WTC11 (cell line): ENCODE measurements at regions not wholly inside any gene's neighbourhood (a gene's known extent, or its start where the extent isn't known, plus 50 kb on each side); places are given as distances from the start of the nearest gene placed in this dataset.

ENCODE experiments used
- ATAC-seq: fragments of 200-7000 bp; cut with Tn5 transposase; 2 replicates; pipeline ENCODE4 v1.10.0; 2021; ENCODE audit warnings: mild to moderate bottlenecking, moderate library complexity
- CTCF ChIA-PET: fragments of 300-600 bp; sonication (Branson Sonifier 250); formaldehyde crosslinking; loops from one replicate; lab custom pipeline; 2021; ENCODE audit warnings: antibody characterized with exemption; lab: Charles Lee
- POLR2A ChIA-PET: fragments of 350-600 bp; sonication (Branson Sonifier 250); formaldehyde crosslinking; loops from one replicate; lab custom pipeline; 2021; ENCODE audit warnings: antibody characterized with exemption; lab: Charles Lee
- DNase-seq: peaks from one replicate; pipeline ENCODE4 v3.0.0; 2021; ENCODE audit warnings: low spot score
- H3K27ac Mint-ChIP-seq: 2 replicates; pipeline ENCODE4 v1.8.0; 2021; ENCODE audit warnings: mixed read lengths
- H3K27me3 Mint-ChIP-seq: 2 replicates; pipeline ENCODE4 v1.8.0; 2021; ENCODE audit warnings: low read depth, mild to moderate bottlenecking, moderate library complexity, mixed read lengths
- H3K36me3 Mint-ChIP-seq: 2 replicates; pipeline ENCODE4 v1.8.0; 2021; ENCODE audit warnings: mixed read lengths
- H3K4me1 Mint-ChIP-seq: 2 replicates; pipeline ENCODE4 v1.8.0; 2022; ENCODE audit warnings: mixed read lengths
- H3K4me3 Mint-ChIP-seq: 2 replicates; pipeline ENCODE4 v1.8.0; 2021; ENCODE audit warnings: mild to moderate bottlenecking, moderate library complexity, mixed read lengths
- H3K9me3 Mint-ChIP-seq: 2 replicates; pipeline ENCODE4 v1.8.0; 2021; ENCODE audit warnings: mixed read lengths
- AFF4 ChIP-seq: sonication (generic); formaldehyde crosslinking; IDR thresholded peaks from 2 replicates; pipeline ENCODE4 v1.8.1; 2023; ENCODE audit warnings: mild to moderate bottlenecking, missing genetic modification reagents, borderline replicate concordance
- ATF3 ChIP-seq: sonication (generic); formaldehyde crosslinking; conservative IDR thresholded peaks from 2 replicates; pipeline ENCODE4 v1.8.1; 2022; ENCODE audit warnings: mild to moderate bottlenecking, missing genetic modification reagents
- FOXK1 ChIP-seq: sonication (generic); formaldehyde crosslinking; IDR thresholded peaks from 2 replicates; pipeline ENCODE4 v1.8.0; 2022; ENCODE audit warnings: mild to moderate bottlenecking, moderate library complexity, missing genetic modification reagents
- FOXP1 ChIP-seq: sonication (generic); formaldehyde crosslinking; IDR thresholded peaks from 2 replicates; pipeline ENCODE4 v1.8.0; 2022; ENCODE audit warnings: missing genetic modification reagents, mild to moderate bottlenecking, moderate library complexity, borderline replicate concordance
- HMGA2 ChIP-seq: fragments of 250-450 bp; sonication (Bioruptor Pico); IDR thresholded peaks from 2 replicates; pipeline ENCODE4 v1.4.0; 2021; ENCODE audit warnings: mild to moderate bottlenecking, moderate library complexity
- KAT7 ChIP-seq: sonication (generic); formaldehyde crosslinking; IDR thresholded peaks from 2 replicates; pipeline ENCODE4 v1.8.1; 2023; ENCODE audit warnings: missing genetic modification reagents, mild to moderate bottlenecking, borderline replicate concordance
- MAX ChIP-seq: sonication (generic); formaldehyde crosslinking; IDR thresholded peaks from 2 replicates; pipeline ENCODE4 v1.8.0; 2022; ENCODE audit warnings: mild to moderate bottlenecking, missing genetic modification reagents
- SMAD3 ChIP-seq: sonication (generic); formaldehyde crosslinking; IDR thresholded peaks from 2 replicates; pipeline ENCODE4 v1.8.0; 2022; ENCODE audit warnings: missing genetic modification reagents, mild to moderate bottlenecking, borderline replicate concordance
- TCF7 ChIP-seq: sonication (generic); formaldehyde crosslinking; IDR thresholded peaks from 2 replicates; pipeline ENCODE4 v1.8.0; 2022; ENCODE audit warnings: mild to moderate bottlenecking, low read depth, missing genetic modification reagents, moderate library complexity
- TEAD1 ChIP-seq: sonication (generic); formaldehyde crosslinking; IDR thresholded peaks from 2 replicates; pipeline ENCODE4 v1.8.0; 2022; ENCODE audit warnings: mild to moderate bottlenecking, missing genetic modification reagents
- USF1 ChIP-seq: sonication (generic); formaldehyde crosslinking; IDR thresholded peaks from 2 replicates; pipeline ENCODE4 v1.8.0; 2022; ENCODE audit warnings: mild to moderate bottlenecking, missing genetic modification reagents
- ZNF138 ChIP-seq: sonication (generic); formaldehyde crosslinking; conservative IDR thresholded peaks from 2 replicates; pipeline ENCODE4 v1.8.1; 2022; ENCODE audit warnings: mild to moderate bottlenecking, moderate library complexity, missing genetic modification reagents
- ZNF219 ChIP-seq: sonication (generic); formaldehyde crosslinking; IDR thresholded peaks from 2 replicates; pipeline ENCODE4 v1.8.0; 2023; ENCODE audit warnings: missing genetic modification reagents, mild to moderate bottlenecking, borderline replicate concordance
- ZNF232 ChIP-seq: sonication (generic); formaldehyde crosslinking; IDR thresholded peaks from 2 replicates; pipeline ENCODE4 v1.8.0; 2022; ENCODE audit warnings: mild to moderate bottlenecking, missing genetic modification reagents
- ZNF396 ChIP-seq: fragments of 250-450 bp; sonication (Bioruptor Pico); IDR thresholded peaks from 2 replicates; pipeline ENCODE4 v1.8.0; 2021; ENCODE audit warnings: mild to moderate bottlenecking, moderate library complexity, borderline replicate concordance
- ZNF416 ChIP-seq: fragments of 250-450 bp; sonication (Bioruptor Pico); IDR thresholded peaks from 2 replicates; pipeline ENCODE4 v1.9.0; 2021; ENCODE audit warnings: mild to moderate bottlenecking, inconsistent platforms
- ZNF423 ChIP-seq: fragments of 250-450 bp; sonication (Bioruptor Pico); IDR thresholded peaks from 2 replicates; pipeline ENCODE4 v2.1.2; 2022; ENCODE audit warnings: mild to moderate bottlenecking, moderate library complexity
- ZNF532 ChIP-seq: fragments of 250-450 bp; sonication (Bioruptor Pico); IDR thresholded peaks from 2 replicates; pipeline ENCODE4 v1.9.0; 2021; ENCODE audit warnings: mild to moderate bottlenecking, borderline replicate concordance
- ZSCAN18 ChIP-seq: fragments of 250-450 bp; sonication (Bioruptor Pico); IDR thresholded peaks from 2 replicates; pipeline ENCODE4 v2.1.2; 2022; ENCODE audit warnings: mild to moderate bottlenecking, moderate library complexity

- DNase-seq (no peak), ATAC-seq (no peak)
- no peak overlapping the region for H3K4me3 Mint-ChIP-seq
- H3K4me1 Mint-ChIP-seq = peaks cover 45% of the 10 kb centered on the region
- peaks cover 5% of the 10 kb centered on the region for H3K9me3 Mint-ChIP-seq
- H3K36me3 Mint-ChIP-seq = peaks cover 11% of the 10 kb centered on the region
- H3K27ac Mint-ChIP-seq = no peak overlapping the region
- CTCF ChIA-PET = no interaction called here
- POLR2A ChIA-PET = no interaction called here
- H3K27me3 Mint-ChIP-seq = no peaks in the 10 kb centered on the region
- no peak for TF ChIP-seq MAX (CRISPR knock-in tag)
Measured at GRCh38 chr6:167437888-167438484, 113.1 kb downstream of the TTLL2 start.

- Mint-ChIP-seq H3K27me3 (no peaks in the 10 kb centered on the region), H3K9me3 (peaks cover 5% of the 10 kb centered on the region), H3K4me1 (peaks cover 82% of the 10 kb centered on the region), H3K36me3 (peaks cover 5% of the 10 kb centered on the region; the same call in 1 of the 2 replicates), H3K4me3 (peak overlapping the region; percentile 38), H3K27ac (peak overlapping the region; percentile 98)
- ATAC-seq = peak; percentile 62
- DNase-seq = peak; percentile 46
- POLR2A ChIA-PET = no interaction called here
- CTCF ChIA-PET = interaction anchor here (0.9 kb wide), 1 partner anchor 31 kb away, joined by 4 read pairs; no protein-coding TSS in a partner anchor
- TF ChIP-seq AFF4 (no peak), SMAD3 (CRISPR knock-in tag) (no peak), FOXP1 (CRISPR knock-in tag) (no peak), KAT7 (CRISPR knock-in tag) (no peak), TCF7 (no peak), USF1 (0 out of 2 replicates have a peak, but pooled peaks have one; percentile 9), ZNF532 (CRISPR knock-in tag) (no peak), ZNF219 (no peak), ZNF416 (CRISPR knock-in tag) (no peak), MAX (CRISPR knock-in tag) (peak; percentile 17; the same call in 1 of the 2 replicates), FOXK1 (CRISPR knock-in tag) (no peak)
- TF ChIP-seq, all 79 proteins: peak for 2
Measured at GRCh38 chr6:167441715-167442206, 116.9 kb downstream of the TTLL2 start.

GRCh38 chr6:167442245-167442644 lies 117.4 kb downstream of the TTLL2 start:
- Mint-ChIP-seq H3K36me3 (peaks cover 5% of the 10 kb centered on the region; the same call in 1 of the 2 replicates), H3K4me1 (peaks cover 79% of the 10 kb centered on the region), H3K27ac (peak overlapping the region; percentile 98), H3K27me3 (no peaks in the 10 kb centered on the region), H3K9me3 (peaks cover 5% of the 10 kb centered on the region), H3K4me3 (peak overlapping the region; percentile 38)
- CTCF ChIA-PET = interaction anchor here (0.9 kb wide), 1 partner anchor 31 kb away, joined by 4 read pairs; no protein-coding TSS in a partner anchor
- ATAC-seq = peak; percentile 84
- peak; percentile 71 for DNase-seq
- POLR2A ChIA-PET = no interaction called here
- TF ChIP-seq ZNF232 (CRISPR knock-in tag) = no peak
- no peak for TF ChIP-seq HMGA2 (CRISPR knock-in tag)
- no peak for TF ChIP-seq ZNF138
- no peak for TF ChIP-seq KAT7 (CRISPR knock-in tag)
- no peak for TF ChIP-seq ATF3
- peak; percentile 94; the same call in 1 of the 2 replicates for TF ChIP-seq TEAD1 (CRISPR knock-in tag)
- peak; percentile 32; the same call in 1 of the 2 replicates for TF ChIP-seq ZNF423 (CRISPR knock-in tag)
- no peak for TF ChIP-seq ZNF396 (CRISPR knock-in tag)
- no peak for TF ChIP-seq ZSCAN18
